ENCODE measurements at regions not wholly inside any gene's neighbourhood (a gene's known extent, or its start where the extent isn't known, plus 50 kb on each side); places are given as distances from the start of the nearest gene placed in this dataset.

GRCh38 chr9:108528231-108528630, 327.6 kb downstream of the ACTL7B start:
- H3K9ac ChIP-seq (ENCODE audit: low read length), result no peak overlapping the region
- BruUV-seq (replicated peaks), result no TSS peak
- no peaks in the 10 kb centered on the region for H3K9me3 ChIP-seq (ENCODE audit: control insufficient read depth in 1 of 2, insufficient read depth in 1 of 2, low read depth in 1 of 2, low read length in 2 of 2)
- H2AFZ ChIP-seq (ENCODE audit: low read depth, low read length, poor library complexity, severe bottlenecking), result no peak overlapping the region
- no peak overlapping the region for H3K4me3 ChIP-seq (replicated peaks in 1 of 2; ENCODE audit: low read depth in 1 of 2, low read length in 2 of 2)
- no peaks in the 10 kb centered on the region for H3K79me2 ChIP-seq (ENCODE audit: insufficient read depth, low read length)
- no peaks in the 10 kb centered on the region for H3K9me2 ChIP-seq (ENCODE audit: insufficient read depth)
- CTCF ChIA-PET, result interaction anchor here (1.9 kb wide), 1 partner anchor 11 kb away, joined by 3 read pairs; no protein-coding TSS in a partner anchor
- TF ChIP-seq EZH2phosphoT487 (IDR thresholded peaks at IDR 0.05; ENCODE audit: borderline replicate concordance) (no peak), ZNF274 (IDR thresholded peaks at IDR 0.05; ENCODE audit: low read depth, low read length) (no peak), ZBTB33 (IDR thresholded peaks at IDR 0.05; ENCODE audit: extremely low read depth, insufficient replicate concordance, low read length) (no peak), SP1 (IDR thresholded peaks at IDR 0.05; ENCODE audit: low read depth) (no peak), RAD21 (IDR thresholded peaks at IDR 0.05; ENCODE audit: low read depth) (no peak), SIN3A (IDR thresholded peaks at IDR 0.05; ENCODE audit: low read depth) (no peak), TCF7L2 (IDR thresholded peaks at IDR 0.05; ENCODE audit: borderline replicate concordance, extremely low read depth, insufficient read depth, insufficient read length) (no peak), POLR2A (IDR thresholded peaks at IDR 0.05; ENCODE audit: borderline replicate concordance, extremely low read depth, insufficient read depth, insufficient read length) (no peak), POLR2AphosphoS5 (IDR thresholded peaks at IDR 0.05; ENCODE audit: low read depth, low read length) (no peak)
- ATAC-seq (no peak), DNase-seq (ENCODE audit: low read depth, low spot score) (no peak)
- H3K27ac ChIP-seq (ENCODE audit: low read depth, low read length), result no peak overlapping the region
- no peaks in the 10 kb centered on the region for H4K20me1 ChIP-seq (ENCODE audit: insufficient read depth)
- RAD21 ChIA-PET (ENCODE audit: low non-redundant PET in 1 of 2, low total read pairs in 2 of 2, uncharacterized antibody in 2 of 2, unreplicated experiment in 2 of 2), result no interaction called here
- H3K27me3 ChIP-seq (ENCODE audit: insufficient read depth, low read length), result no peaks in the 10 kb centered on the region
- no peaks in the 10 kb centered on the region for H3K36me3 ChIP-seq (ENCODE audit: control insufficient read depth in 1 of 2, insufficient read depth in 2 of 2, low read length in 2 of 2)
- intact Hi-C loops (cut with micrococcal nuclease), result no loop called here
- POLR2A ChIA-PET, result no interaction called here
- H3K4me2 ChIP-seq (ENCODE audit: low read length), result no peak overlapping the region
- H3K4me1 ChIP-seq (ENCODE audit: control insufficient read depth in 1 of 2, insufficient read depth in 2 of 2, low read length in 2 of 2), result no peaks in the 10 kb centered on the region

GRCh38 chr9:108526518-108526917, 329.3 kb downstream of the ACTL7B start:
- Histone ChIP-seq H3K4me3 (replicated peaks in 1 of 2; ENCODE audit: low read depth in 1 of 2, low read length in 2 of 2) (no peak overlapping the region), H3K9ac (ENCODE audit: low read length) (no peak overlapping the region), H3K9me2 (ENCODE audit: insufficient read depth) (0 out of 2 replicates have a peak, but pooled peaks cover 4% of the 10 kb centered on the region), H3K4me2 (ENCODE audit: low read length) (no peak overlapping the region), H3K36me3 (ENCODE audit: control insufficient read depth in 1 of 2, insufficient read depth in 2 of 2, low read length in 2 of 2) (no peaks in the 10 kb centered on the region), H2AFZ (ENCODE audit: low read depth, low read length, poor library complexity, severe bottlenecking) (no peak overlapping the region), H3K27me3 (ENCODE audit: insufficient read depth, low read length) (no peaks in the 10 kb centered on the region), H3K9me3 (ENCODE audit: control insufficient read depth in 1 of 2, insufficient read depth in 1 of 2, low read depth in 1 of 2, low read length in 2 of 2) (no peaks in the 10 kb centered on the region), H3K4me1 (ENCODE audit: control insufficient read depth in 1 of 2, insufficient read depth in 2 of 2, low read length in 2 of 2) (no peaks in the 10 kb centered on the region), H3K79me2 (ENCODE audit: insufficient read depth, low read length) (no peaks in the 10 kb centered on the region), H4K20me1 (ENCODE audit: insufficient read depth) (no peaks in the 10 kb centered on the region), H3K27ac (ENCODE audit: low read depth, low read length) (no peak overlapping the region)
- DNase-seq (ENCODE audit: low read depth, low spot score) (no peak), ATAC-seq (no peak)
- intact Hi-C loops (cut with micrococcal nuclease), result no loop called here
- ChIA-PET POLR2A (no interaction called here), CTCF (no interaction called here), RAD21 (ENCODE audit: low non-redundant PET in 1 of 2, low total read pairs in 2 of 2, uncharacterized antibody in 2 of 2, unreplicated experiment in 2 of 2) (no interaction called here)
- BruUV-seq (replicated peaks), result no TSS peak
- no peak for TF ChIP-seq CTCF (IDR thresholded peaks at IDR 0.05 in 2 of 3, conservative IDR thresholded peaks at IDR 0.05 in 1 of 3; ENCODE audit: borderline replicate concordance in 1 of 3, insufficient read depth in 1 of 3, low read depth in 2 of 3, low read length in 2 of 3)
- no peak for TF ChIP-seq EZH2 (IDR thresholded peaks at IDR 0.05)
- no peak for TF ChIP-seq SRF (IDR thresholded peaks at IDR 0.05; ENCODE audit: low read depth)
- no peak for TF ChIP-seq REST (IDR thresholded peaks at IDR 0.05; ENCODE audit: low read depth)
- no peak for TF ChIP-seq YY1 (IDR thresholded peaks at IDR 0.05; ENCODE audit: extremely low read depth, insufficient replicate concordance, low read depth, low read length)

Data from HCT116 (cell line).